WTC11 (cell line): ENCODE measurements at regions not wholly inside any gene's neighbourhood (a gene's known extent, or its start where the extent isn't known, plus 50 kb on each side); places are given as distances from the start of the nearest gene placed in this dataset.

Experiments
- ATAC-seq: fragments of 200-7000 bp; cut with Tn5 transposase; 2 replicates; pipeline ENCODE4 v1.10.0; 2021; ENCODE audit warnings: mild to moderate bottlenecking, moderate library complexity
- CTCF ChIA-PET: fragments of 300-600 bp; sonication (Branson Sonifier 250); formaldehyde crosslinking; loops from one replicate; lab custom pipeline; 2021; ENCODE audit warnings: antibody characterized with exemption; lab: Charles Lee
- POLR2A ChIA-PET: fragments of 350-600 bp; sonication (Branson Sonifier 250); formaldehyde crosslinking; loops from one replicate; lab custom pipeline; 2021; ENCODE audit warnings: antibody characterized with exemption; lab: Charles Lee
- DNase-seq: peaks from one replicate; pipeline ENCODE4 v3.0.0; 2021; ENCODE audit warnings: low spot score
- H3K27ac Mint-ChIP-seq: 2 replicates; pipeline ENCODE4 v1.8.0; 2021; ENCODE audit warnings: mixed read lengths
- H3K27me3 Mint-ChIP-seq: 2 replicates; pipeline ENCODE4 v1.8.0; 2021; ENCODE audit warnings: low read depth, mild to moderate bottlenecking, moderate library complexity, mixed read lengths
- H3K36me3 Mint-ChIP-seq: 2 replicates; pipeline ENCODE4 v1.8.0; 2021; ENCODE audit warnings: mixed read lengths
- H3K4me1 Mint-ChIP-seq: 2 replicates; pipeline ENCODE4 v1.8.0; 2022; ENCODE audit warnings: mixed read lengths
- H3K4me3 Mint-ChIP-seq: 2 replicates; pipeline ENCODE4 v1.8.0; 2021; ENCODE audit warnings: mild to moderate bottlenecking, moderate library complexity, mixed read lengths
- H3K9me3 Mint-ChIP-seq: 2 replicates; pipeline ENCODE4 v1.8.0; 2021; ENCODE audit warnings: mixed read lengths
- CREM ChIP-seq: sonication (generic); formaldehyde crosslinking; IDR thresholded peaks from 2 replicates; pipeline ENCODE4 v1.8.1; 2022; ENCODE audit warnings: mild to moderate bottlenecking, missing genetic modification reagents, moderate library complexity
- FOXP1 ChIP-seq: sonication (generic); formaldehyde crosslinking; IDR thresholded peaks from 2 replicates; pipeline ENCODE4 v1.8.0; 2022; ENCODE audit warnings: missing genetic modification reagents, mild to moderate bottlenecking, moderate library complexity, borderline replicate concordance
- GRHL2 ChIP-seq: fragments of 250-450 bp; sonication (Bioruptor Pico); IDR thresholded peaks from 2 replicates; pipeline ENCODE4 v1.8.0; 2022; ENCODE audit warnings: mild to moderate bottlenecking, moderate library complexity; ENCODE audit not compliant: insufficient replicate concordance, severe bottlenecking
- JAZF1 ChIP-seq: fragments of 250-450 bp; sonication (Bioruptor Pico); IDR thresholded peaks from 2 replicates; pipeline ENCODE4 v1.9.0; 2021; ENCODE audit warnings: moderate library complexity, mild to moderate bottlenecking, inconsistent platforms
- NFATC4 ChIP-seq: fragments of 250-450 bp; sonication (Bioruptor Pico); IDR thresholded peaks from 2 replicates; pipeline ENCODE4 v1.9.0; 2021; ENCODE audit warnings: mild to moderate bottlenecking
- PRRX2 ChIP-seq: fragments of 250-450 bp; sonication (Bioruptor Pico); IDR thresholded peaks from 2 replicates; pipeline ENCODE4 v1.8.0; 2021; ENCODE audit warnings: mild to moderate bottlenecking
- RELA ChIP-seq: sonication (generic); formaldehyde crosslinking; IDR thresholded peaks from 2 replicates; pipeline ENCODE4 v1.8.1; 2022; ENCODE audit warnings: missing genetic modification reagents, mild to moderate bottlenecking, borderline replicate concordance
- SMAD4 ChIP-seq: sonication (generic); formaldehyde crosslinking; IDR thresholded peaks from 2 replicates; pipeline ENCODE4 v1.8.0; 2022; ENCODE audit warnings: mild to moderate bottlenecking, missing genetic modification reagents
- SP1 ChIP-seq: sonication (generic); formaldehyde crosslinking; conservative IDR thresholded peaks from 2 replicates; pipeline ENCODE4 v1.8.1; 2022; ENCODE audit warnings: missing genetic modification reagents
- ZNF232 ChIP-seq: sonication (generic); formaldehyde crosslinking; IDR thresholded peaks from 2 replicates; pipeline ENCODE4 v1.8.0; 2022; ENCODE audit warnings: mild to moderate bottlenecking, missing genetic modification reagents
- TF ChIP-seq, protein P1 (sequence below): sonication (generic); formaldehyde crosslinking; IDR thresholded peaks from 2 replicates; pipeline ENCODE4 v1.8.0; 2023; ENCODE audit warnings: missing genetic modification reagents
- TF ChIP-seq, protein P2 (sequence below): fragments of 250-450 bp; sonication (Bioruptor Pico); IDR thresholded peaks from 2 replicates; pipeline ENCODE4 v1.8.0; 2021; ENCODE audit warnings: mild to moderate bottlenecking
- TF ChIP-seq, protein P3 (sequence below): sonication (generic); formaldehyde crosslinking; IDR thresholded peaks from 2 replicates; pipeline ENCODE4 v1.8.0; 2022; ENCODE audit warnings: mild to moderate bottlenecking, missing genetic modification reagents
- TF ChIP-seq, protein P4 (sequence below): sonication (generic); formaldehyde crosslinking; IDR thresholded peaks from 2 replicates; pipeline ENCODE4 v1.8.1; 2022; ENCODE audit warnings: low read depth, missing genetic modification reagents, borderline replicate concordance
- TF ChIP-seq, protein P5 (sequence below): sonication (generic); formaldehyde crosslinking; IDR thresholded peaks from 2 replicates; pipeline ENCODE4 v1.8.1; 2023; ENCODE audit warnings: mild to moderate bottlenecking, missing genetic modification reagents
- TF ChIP-seq, protein P6 (sequence below): sonication (generic); formaldehyde crosslinking; IDR thresholded peaks from 2 replicates; pipeline ENCODE4 v1.8.1; 2023; ENCODE audit warnings: mild to moderate bottlenecking, missing genetic modification reagents

DNA sequence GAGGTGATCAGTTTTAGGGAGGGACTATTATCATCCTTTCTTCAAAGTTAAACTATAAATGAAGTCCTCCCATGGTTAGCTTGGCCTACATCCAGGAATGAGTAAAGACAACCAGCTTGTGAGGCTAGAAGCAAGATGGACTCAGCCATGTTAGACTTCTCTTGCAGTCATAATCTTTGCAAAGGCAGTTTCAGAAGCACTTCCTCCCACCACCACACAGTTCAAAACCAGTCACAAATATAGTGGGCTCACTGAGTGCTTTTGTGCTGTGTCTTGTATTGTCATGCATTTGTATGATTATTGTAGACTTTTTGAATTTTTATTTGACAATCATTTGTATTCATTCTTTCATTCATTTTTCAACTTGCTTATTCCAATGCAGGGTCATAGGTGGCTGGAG lies 204.5 kb downstream of the ZNF674 start:
- Mint-ChIP-seq H3K4me1 (peaks cover 27% of the 10 kb centered on the region), H3K9me3 (no peaks in the 10 kb centered on the region), H3K27ac (no peak overlapping the region)
- DNase-seq = no peak
- TF ChIP-seq, protein P1, sequence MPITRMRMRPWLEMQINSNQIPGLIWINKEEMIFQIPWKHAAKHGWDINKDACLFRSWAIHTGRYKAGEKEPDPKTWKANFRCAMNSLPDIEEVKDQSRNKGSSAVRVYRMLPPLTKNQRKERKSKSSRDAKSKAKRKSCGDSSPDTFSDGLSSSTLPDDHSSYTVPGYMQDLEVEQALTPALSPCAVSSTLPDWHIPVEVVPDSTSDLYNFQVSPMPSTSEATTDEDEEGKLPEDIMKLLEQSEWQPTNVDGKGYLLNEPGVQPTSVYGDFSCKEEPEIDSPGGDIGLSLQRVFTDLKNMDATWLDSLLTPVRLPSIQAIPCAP (CRISPR knock-in tag) = no peak
- TF ChIP-seq RELA (CRISPR knock-in tag) (no peak), PRRX2 (CRISPR knock-in tag) (no peak), JAZF1 (no peak)
- TF ChIP-seq, protein P2, sequence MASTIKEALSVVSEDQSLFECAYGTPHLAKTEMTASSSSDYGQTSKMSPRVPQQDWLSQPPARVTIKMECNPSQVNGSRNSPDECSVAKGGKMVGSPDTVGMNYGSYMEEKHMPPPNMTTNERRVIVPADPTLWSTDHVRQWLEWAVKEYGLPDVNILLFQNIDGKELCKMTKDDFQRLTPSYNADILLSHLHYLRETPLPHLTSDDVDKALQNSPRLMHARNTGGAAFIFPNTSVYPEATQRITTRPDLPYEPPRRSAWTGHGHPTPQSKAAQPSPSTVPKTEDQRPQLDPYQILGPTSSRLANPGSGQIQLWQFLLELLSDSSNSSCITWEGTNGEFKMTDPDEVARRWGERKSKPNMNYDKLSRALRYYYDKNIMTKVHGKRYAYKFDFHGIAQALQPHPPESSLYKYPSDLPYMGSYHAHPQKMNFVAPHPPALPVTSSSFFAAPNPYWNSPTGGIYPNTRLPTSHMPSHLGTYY (CRISPR knock-in tag) = no peak
- TF ChIP-seq, all 79 proteins: peak for 0
- no peak for ATAC-seq
- ChIA-PET CTCF (no interaction called here), POLR2A (no interaction called here)
- Mint-ChIP-seq H3K4me3 (no peak overlapping the region), H3K36me3 (no peaks in the 10 kb centered on the region), H3K27me3 (no peaks in the 10 kb centered on the region)

DNA sequence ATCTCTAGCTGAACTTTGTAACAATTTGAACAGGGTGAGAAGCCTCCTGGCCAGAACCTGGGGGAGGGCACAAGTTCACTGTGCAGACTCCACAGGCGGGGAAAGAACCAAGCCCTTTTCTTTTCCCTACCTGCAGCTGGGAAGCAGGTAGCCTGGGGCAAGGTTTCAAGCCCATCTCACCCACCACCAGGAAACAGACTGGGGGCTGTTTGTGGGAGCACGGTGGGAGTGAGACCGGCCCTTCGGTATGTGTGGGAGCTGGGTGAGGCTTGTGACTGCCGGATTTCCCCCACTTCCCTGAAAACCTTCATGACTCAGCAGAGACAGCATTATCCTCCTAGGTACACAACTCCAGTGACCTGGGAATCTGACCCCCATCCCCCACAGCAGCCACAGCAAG lies 211.7 kb downstream of the ZNF674 start:
- Mint-ChIP-seq H3K4me1 (peaks cover 31% of the 10 kb centered on the region), H3K9me3 (peaks cover 4% of the 10 kb centered on the region; the same call in 1 of the 2 replicates)

DNA sequence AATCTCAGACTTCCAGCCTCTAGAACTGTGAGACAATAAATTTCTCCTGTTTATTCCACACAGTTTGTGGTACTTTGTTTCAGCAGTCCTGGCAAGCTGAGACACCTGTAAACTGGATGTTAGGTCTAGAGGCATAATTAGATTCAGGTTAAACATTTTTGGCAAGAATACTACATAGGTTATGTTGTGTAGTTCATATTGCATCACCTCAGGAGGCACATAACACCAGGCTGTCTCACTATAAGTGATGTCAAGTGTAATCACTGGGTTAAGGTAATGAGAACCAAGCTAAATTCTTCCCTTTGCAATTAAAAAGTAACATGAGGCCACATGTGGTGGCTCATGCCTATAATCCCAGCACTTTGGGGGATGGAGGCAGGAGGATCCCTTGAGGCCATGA lies 214.2 kb downstream of the ZNF674 start:
- ATAC-seq = no peak
- no peak for TF ChIP-seq FOXP1 (CRISPR knock-in tag)
- TF ChIP-seq, protein P3, sequence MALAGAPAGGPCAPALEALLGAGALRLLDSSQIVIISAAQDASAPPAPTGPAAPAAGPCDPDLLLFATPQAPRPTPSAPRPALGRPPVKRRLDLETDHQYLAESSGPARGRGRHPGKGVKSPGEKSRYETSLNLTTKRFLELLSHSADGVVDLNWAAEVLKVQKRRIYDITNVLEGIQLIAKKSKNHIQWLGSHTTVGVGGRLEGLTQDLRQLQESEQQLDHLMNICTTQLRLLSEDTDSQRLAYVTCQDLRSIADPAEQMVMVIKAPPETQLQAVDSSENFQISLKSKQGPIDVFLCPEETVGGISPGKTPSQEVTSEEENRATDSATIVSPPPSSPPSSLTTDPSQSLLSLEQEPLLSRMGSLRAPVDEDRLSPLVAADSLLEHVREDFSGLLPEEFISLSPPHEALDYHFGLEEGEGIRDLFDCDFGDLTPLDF (CRISPR knock-in tag) = no peak
- ChIA-PET CTCF (no interaction called here), POLR2A (no interaction called here)
- Mint-ChIP-seq H3K9me3 (peaks cover 4% of the 10 kb centered on the region; the same call in 1 of the 2 replicates), H3K27me3 (no peaks in the 10 kb centered on the region; the same call in none of the 2 replicates), H3K4me3 (no peak overlapping the region), H3K36me3 (peaks cover 5% of the 10 kb centered on the region; the same call in 1 of the 2 replicates), H3K4me1 (peaks cover 43% of the 10 kb centered on the region), H3K27ac (no peak overlapping the region)
- DNase-seq = no peak

More for the DNA sequence above, 211.7 kb downstream of the ZNF674 start:
- Mint-ChIP-seq H3K4me3 (no peak overlapping the region), H3K36me3 (peaks cover 5% of the 10 kb centered on the region; the same call in 1 of the 2 replicates), H3K27ac (no peak overlapping the region)
- CTCF ChIA-PET = no interaction called here
- DNase-seq = no peak
- TF ChIP-seq GRHL2 (CRISPR knock-in tag) (no peak), SMAD4 (CRISPR knock-in tag) (no peak), SP1 (CRISPR knock-in tag) (no peak)
- TF ChIP-seq, protein P4, sequence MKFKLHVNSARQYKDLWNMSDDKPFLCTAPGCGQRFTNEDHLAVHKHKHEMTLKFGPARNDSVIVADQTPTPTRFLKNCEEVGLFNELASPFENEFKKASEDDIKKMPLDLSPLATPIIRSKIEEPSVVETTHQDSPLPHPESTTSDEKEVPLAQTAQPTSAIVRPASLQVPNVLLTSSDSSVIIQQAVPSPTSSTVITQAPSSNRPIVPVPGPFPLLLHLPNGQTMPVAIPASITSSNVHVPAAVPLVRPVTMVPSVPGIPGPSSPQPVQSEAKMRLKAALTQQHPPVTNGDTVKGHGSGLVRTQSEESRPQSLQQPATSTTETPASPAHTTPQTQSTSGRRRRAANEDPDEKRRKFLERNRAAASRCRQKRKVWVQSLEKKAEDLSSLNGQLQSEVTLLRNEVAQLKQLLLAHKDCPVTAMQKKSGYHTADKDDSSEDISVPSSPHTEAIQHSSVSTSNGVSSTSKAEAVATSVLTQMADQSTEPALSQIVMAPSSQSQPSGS (CRISPR knock-in tag) = no peak
- TF ChIP-seq, all 79 proteins: peak for 0
- no peak for ATAC-seq
- no peaks in the 10 kb centered on the region; the same call in none of the 2 replicates for H3K27me3 Mint-ChIP-seq
- POLR2A ChIA-PET = no interaction called here

DNA sequence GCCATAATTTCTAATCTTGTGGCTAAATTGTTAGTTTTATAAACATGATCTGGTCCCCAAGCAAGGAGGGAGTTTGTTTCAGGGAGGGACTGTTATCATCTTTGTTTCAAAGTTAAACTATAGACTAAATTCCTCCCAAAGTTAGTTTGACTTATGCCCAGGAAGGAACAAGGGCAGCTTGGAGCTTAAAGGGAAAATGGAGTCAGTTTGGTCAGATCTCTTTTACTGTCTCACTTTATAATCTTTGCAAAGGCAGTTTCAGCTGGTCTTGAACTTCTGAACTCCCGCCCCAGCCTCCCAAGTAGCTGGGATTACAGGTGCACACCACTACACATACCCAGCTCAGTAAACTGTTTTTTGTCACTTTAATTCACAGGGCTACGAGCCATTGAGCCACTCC lies 214.7 kb downstream of the ZNF674 start:
- ChIA-PET CTCF (no interaction called here), POLR2A (no interaction called here)
- H3K9me3 Mint-ChIP-seq = peaks cover 4% of the 10 kb centered on the region; the same call in 1 of the 2 replicates
- no peak overlapping the region for H3K4me3 Mint-ChIP-seq
- DNase-seq (no peak), ATAC-seq (no peak)
- H3K4me1 Mint-ChIP-seq = peaks cover 47% of the 10 kb centered on the region
- H3K27ac Mint-ChIP-seq = no peak overlapping the region
- H3K27me3 Mint-ChIP-seq = no peaks in the 10 kb centered on the region; the same call in none of the 2 replicates
- peaks cover 5% of the 10 kb centered on the region; the same call in 1 of the 2 replicates for H3K36me3 Mint-ChIP-seq
- TF ChIP-seq ZNF232 (CRISPR knock-in tag) = no peak
- TF ChIP-seq SMAD4 (CRISPR knock-in tag) = no peak
- TF ChIP-seq PRRX2 (CRISPR knock-in tag) = no peak
- TF ChIP-seq, protein P5, sequence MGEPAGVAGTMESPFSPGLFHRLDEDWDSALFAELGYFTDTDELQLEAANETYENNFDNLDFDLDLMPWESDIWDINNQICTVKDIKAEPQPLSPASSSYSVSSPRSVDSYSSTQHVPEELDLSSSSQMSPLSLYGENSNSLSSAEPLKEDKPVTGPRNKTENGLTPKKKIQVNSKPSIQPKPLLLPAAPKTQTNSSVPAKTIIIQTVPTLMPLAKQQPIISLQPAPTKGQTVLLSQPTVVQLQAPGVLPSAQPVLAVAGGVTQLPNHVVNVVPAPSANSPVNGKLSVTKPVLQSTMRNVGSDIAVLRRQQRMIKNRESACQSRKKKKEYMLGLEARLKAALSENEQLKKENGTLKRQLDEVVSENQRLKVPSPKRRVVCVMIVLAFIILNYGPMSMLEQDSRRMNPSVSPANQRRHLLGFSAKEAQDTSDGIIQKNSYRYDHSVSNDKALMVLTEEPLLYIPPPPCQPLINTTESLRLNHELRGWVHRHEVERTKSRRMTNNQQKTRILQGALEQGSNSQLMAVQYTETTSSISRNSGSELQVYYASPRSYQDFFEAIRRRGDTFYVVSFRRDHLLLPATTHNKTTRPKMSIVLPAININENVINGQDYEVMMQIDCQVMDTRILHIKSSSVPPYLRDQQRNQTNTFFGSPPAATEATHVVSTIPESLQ (CRISPR knock-in tag) = no peak
- no peak for TF ChIP-seq CREM (CRISPR knock-in tag)
- TF ChIP-seq, protein P6, sequence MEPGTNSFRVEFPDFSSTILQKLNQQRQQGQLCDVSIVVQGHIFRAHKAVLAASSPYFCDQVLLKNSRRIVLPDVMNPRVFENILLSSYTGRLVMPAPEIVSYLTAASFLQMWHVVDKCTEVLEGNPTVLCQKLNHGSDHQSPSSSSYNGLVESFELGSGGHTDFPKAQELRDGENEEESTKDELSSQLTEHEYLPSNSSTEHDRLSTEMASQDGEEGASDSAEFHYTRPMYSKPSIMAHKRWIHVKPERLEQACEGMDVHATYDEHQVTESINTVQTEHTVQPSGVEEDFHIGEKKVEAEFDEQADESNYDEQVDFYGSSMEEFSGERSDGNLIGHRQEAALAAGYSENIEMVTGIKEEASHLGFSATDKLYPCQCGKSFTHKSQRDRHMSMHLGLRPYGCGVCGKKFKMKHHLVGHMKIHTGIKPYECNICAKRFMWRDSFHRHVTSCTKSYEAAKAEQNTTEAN (CRISPR knock-in tag) = no peak
- no peak for TF ChIP-seq NFATC4 (CRISPR knock-in tag)
